T-helper 1 cell treated with Interleukin-12 subunit alpha and Interleukin-12 subunit beta and Interleukin-4 antibody, amounts not matched to agents 30 μg/mL and 1 μg/mL, for 36 hours (primary cell): ENCODE measurements at regions not wholly inside any gene's neighbourhood (a gene's known extent, or its start where the extent isn't known, plus 50 kb on each side); places are given as distances from the start of the nearest gene placed in this dataset.

ENCODE experiments used
- H3K27ac Mint-ChIP-seq: one replicate; pipeline ENCODE4 v1.8.0; 2021; ENCODE audit warnings: mild to moderate bottlenecking, mixed read lengths
- H3K27me3 Mint-ChIP-seq: one replicate; pipeline ENCODE4 v1.8.0; 2021; ENCODE audit warnings: low read depth, mixed read lengths
- H3K36me3 Mint-ChIP-seq: one replicate; pipeline ENCODE4 v1.8.0; 2021; ENCODE audit warnings: low read depth, mixed read lengths
- H3K4me1 Mint-ChIP-seq: one replicate; pipeline ENCODE4 v1.8.0; 2021; ENCODE audit warnings: low read depth, mixed read lengths
- H3K4me3 Mint-ChIP-seq: one replicate; pipeline ENCODE4 v1.8.0; 2021; ENCODE audit warnings: mild to moderate bottlenecking, moderate library complexity, mixed read lengths
- H3K9me3 Mint-ChIP-seq: one replicate; pipeline ENCODE4 v1.8.0; 2021; ENCODE audit warnings: mixed read lengths

DNA sequence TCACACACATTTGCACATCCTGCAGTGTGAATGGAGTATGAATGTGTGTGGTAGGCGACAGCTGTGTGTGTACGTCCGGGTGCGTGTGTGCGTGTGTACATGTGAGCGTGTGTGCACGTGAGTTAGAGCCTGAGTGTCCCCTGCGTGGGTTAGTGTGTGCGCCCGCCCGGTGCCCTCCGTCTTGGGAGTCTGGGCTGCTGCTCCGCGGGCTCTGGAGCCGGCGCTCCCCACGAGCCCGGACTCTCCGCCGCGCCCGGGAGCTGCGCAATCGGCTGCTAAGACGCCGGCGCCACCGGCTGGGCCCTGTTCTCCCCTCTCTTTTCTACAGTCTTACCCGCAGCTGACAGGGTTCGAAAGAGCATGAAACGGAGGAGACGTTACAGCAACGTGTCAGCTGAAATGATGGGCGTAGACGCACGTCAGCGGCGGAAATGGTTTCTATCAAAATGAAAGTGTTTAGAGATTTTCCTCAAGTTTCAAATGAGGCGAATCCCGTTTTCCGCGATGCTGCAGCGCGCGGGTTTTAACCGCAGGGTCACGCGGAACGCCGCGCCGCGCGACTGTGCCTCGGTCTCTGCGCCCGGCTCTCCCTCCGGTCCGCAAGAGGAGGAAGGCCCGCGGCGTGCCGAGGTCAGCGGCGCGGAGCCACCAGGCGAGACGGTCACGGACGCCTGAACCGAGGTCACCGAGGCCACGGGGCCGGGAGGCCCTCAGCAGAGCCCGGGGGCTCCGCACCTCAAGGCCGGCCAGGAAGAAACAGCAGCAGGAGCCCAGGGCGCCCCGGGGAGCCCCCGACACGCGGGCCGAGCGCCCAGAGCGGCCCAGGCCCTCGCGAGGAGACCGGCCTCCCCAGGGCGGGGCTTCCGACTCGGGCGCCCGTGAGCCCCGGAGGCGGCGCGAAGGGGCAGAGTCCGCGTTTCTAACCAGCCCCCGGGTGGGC, 95.3 kb upstream of the BHLHE23 start:
- H3K27ac Mint-ChIP-seq, result peak overlapping the region; percentile 58

DNA sequence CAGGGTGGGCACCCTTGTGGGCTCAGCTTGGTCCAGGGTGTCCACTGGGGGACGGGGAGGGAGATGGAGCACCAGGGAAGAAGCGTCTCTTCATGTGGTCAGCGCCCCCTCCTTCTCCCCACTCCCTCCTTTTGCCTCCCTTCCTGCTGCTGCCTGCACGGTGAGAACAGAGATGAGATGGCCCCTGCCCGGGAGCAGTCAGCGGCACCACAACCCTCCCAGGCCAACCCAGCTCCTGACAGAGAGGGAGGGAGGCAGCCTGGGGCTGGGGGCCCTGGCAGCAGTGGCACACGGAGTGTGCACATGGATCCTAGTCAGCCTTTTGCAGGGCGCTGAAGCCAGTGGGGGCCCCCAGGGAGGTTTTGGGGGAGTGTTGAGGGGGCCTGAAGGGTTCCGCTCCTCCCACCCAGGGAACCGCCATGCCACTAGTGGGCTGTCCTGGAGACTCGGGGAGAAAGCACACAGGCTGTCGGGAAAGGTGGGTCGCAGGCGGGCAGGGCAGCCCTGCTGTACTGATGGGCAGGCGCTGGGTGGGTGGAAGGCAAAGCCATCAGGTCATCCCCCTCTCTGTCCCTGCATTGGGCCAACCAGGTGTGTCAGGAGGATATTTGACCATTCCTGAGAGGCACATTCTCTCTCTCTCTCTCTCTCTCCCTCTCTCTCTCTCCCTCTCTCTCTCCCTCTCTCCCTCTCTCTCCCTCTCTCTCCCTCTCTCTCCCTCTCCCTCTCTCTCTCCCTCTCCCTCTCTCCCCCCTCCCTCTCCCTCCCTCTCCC, 94.3 kb upstream of the BHLHE23 start:
- Mint-ChIP-seq H3K27me3 (no peaks in the 10 kb centered on the region), H3K4me3 (no peak overlapping the region), H3K9me3 (no peaks in the 10 kb centered on the region), H3K4me1 (no peaks in the 10 kb centered on the region), H3K27ac (no peak overlapping the region), H3K36me3 (no peaks in the 10 kb centered on the region)

More for the DNA sequence above, 95.3 kb upstream of the BHLHE23 start:
- peak overlapping the region; percentile 74 for H3K4me3 Mint-ChIP-seq
- H3K9me3 Mint-ChIP-seq, result no peaks in the 10 kb centered on the region
- no peaks in the 10 kb centered on the region for H3K36me3 Mint-ChIP-seq
- no peaks in the 10 kb centered on the region for H3K4me1 Mint-ChIP-seq
- H3K27me3 Mint-ChIP-seq, result no peaks in the 10 kb centered on the region

DNA sequence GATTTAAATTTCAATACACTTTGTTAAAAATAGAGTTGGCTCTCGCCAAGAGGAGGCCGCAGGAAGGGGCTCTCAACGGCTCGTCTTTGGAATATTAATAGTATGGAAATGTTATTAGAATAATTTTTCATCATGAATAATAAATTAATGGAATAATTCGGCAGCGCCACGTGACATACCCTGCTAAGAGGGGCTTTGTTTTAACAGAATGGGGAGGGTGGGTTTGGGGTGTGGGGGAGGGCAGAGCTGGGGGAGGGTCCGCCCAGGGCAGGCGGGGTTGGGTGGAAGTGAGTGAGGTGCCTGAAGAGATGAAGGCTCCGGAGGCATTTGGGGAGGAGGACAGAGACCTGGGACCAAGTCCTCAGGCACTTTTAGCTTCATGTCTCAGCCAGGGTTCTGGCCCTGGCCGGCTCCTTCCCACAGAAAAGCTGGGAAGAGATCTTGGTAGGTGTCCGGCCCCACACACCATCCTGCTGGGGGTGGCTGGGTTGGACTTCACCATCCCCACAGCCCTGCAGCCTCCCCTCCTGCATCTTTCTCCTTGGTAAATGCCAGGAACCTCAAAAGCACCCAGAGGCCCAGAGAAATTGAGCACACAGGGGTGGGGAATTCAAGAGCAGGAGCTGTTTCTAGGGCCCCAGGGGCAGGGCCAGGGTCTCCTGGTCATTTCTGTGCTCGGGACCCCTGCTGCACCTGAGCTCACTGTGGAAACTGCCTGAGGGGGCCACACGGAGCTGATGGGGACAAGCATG, 93.6 kb upstream of the BHLHE23 start:
- no peak overlapping the region for H3K27ac Mint-ChIP-seq
- H3K9me3 Mint-ChIP-seq, result no peaks in the 10 kb centered on the region
- H3K27me3 Mint-ChIP-seq, result no peaks in the 10 kb centered on the region
- no peaks in the 10 kb centered on the region for H3K4me1 Mint-ChIP-seq
- no peak overlapping the region for H3K4me3 Mint-ChIP-seq
- H3K36me3 Mint-ChIP-seq, result no peaks in the 10 kb centered on the region

DNA sequence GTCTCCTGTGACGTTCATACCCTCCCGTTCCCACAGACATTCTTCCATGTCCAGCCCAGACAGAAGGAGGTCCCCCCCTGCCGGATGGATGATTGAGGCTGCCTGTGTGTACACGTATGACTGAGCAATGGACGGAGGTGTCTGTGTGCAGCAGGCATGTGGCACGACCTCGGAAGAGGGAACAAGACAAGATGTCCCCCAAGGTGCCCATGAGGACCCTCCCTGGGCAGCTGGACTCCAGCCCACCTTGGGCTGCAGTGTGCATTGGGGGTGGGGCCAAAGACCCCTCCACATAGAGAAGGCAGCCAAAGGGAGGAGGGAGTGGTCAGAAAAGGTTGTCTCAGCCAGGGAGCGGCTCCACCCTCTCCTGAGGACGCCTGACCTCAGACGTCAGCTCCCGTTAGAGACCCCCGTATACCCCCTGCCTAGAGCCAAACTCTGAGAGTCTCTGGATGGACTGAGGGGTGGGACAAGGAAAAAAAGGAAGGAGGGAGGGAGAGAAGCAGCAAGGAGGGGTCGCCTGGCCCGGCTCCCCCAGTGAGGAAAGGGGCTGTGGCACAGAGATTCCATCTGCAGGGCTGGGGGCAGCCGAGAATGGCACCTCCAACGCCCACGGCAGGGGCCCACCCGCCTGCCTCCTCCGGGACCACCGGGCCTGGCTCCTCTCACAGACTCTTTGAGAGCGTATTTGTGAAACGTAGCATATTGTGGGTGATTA, 92.9 kb upstream of the BHLHE23 start:
- H3K27ac Mint-ChIP-seq, result no peak overlapping the region
- no peaks in the 10 kb centered on the region for H3K4me1 Mint-ChIP-seq

DNA sequence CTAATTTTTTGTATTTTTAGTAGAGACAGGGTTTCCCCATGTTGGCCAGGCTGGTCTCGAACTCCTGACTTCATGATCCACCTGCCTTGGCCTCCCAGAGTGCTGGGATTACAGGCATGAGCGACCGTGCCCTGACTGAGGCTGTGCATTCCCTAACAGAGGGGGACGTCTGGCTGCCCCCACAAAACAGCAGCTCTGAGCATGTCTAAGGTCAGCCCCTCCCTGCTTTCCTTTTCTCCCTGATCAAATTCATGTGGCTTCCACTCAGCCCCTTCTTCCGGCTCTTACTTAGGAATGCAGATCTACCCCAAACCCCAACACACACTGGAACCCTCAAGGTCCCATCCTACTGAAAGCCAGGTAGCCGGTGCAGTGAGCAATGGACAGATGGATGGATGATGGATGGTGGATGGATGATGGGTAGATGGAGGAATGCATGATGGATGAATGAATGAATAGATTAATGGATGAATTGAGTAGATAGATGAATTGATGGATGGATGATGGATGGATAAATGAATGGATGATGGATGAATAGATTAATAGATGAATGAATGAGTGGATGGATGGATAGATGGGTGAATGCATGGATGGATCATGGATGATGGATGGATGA, 91.5 kb upstream of the BHLHE23 start:
- Mint-ChIP-seq H3K4me3 (no peak overlapping the region), H3K27me3 (no peaks in the 10 kb centered on the region), H3K9me3 (no peaks in the 10 kb centered on the region), H3K27ac (no peak overlapping the region), H3K36me3 (no peaks in the 10 kb centered on the region), H3K4me1 (no peaks in the 10 kb centered on the region)

More for the DNA sequence above, 92.9 kb upstream of the BHLHE23 start:
- no peaks in the 10 kb centered on the region for H3K36me3 Mint-ChIP-seq
- no peaks in the 10 kb centered on the region for H3K27me3 Mint-ChIP-seq
- no peak overlapping the region for H3K4me3 Mint-ChIP-seq
- H3K9me3 Mint-ChIP-seq, result no peaks in the 10 kb centered on the region

DNA sequence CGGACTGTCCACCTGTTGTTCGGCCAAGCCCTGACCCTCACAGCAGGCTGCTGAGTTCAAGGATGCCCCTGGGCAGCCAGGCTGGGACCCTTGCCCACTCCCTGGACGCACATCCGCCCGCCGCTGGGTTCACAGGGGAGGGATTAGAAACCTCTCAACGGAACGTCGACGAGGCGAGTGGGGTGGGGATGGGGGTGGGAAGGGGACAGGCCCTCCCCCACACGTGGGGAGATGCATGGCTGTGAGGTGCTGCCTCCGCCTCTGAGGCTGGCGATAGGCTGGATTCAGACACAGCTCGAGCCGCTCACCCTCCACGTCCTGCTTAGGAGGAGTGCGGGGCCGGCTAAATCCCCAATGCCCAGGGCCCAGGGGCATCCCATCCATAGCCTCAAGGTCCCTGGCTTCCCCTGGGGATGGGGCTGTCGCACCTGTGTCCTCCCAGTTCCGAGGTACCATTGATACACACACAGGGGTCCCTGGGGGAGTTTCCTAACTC, 90.6 kb upstream of the BHLHE23 start:
- no peaks in the 10 kb centered on the region for H3K4me1 Mint-ChIP-seq
- H3K36me3 Mint-ChIP-seq, result no peaks in the 10 kb centered on the region
- no peak overlapping the region for H3K27ac Mint-ChIP-seq
- no peaks in the 10 kb centered on the region for H3K9me3 Mint-ChIP-seq
- H3K4me3 Mint-ChIP-seq, result no peak overlapping the region
- H3K27me3 Mint-ChIP-seq, result no peaks in the 10 kb centered on the region

DNA sequence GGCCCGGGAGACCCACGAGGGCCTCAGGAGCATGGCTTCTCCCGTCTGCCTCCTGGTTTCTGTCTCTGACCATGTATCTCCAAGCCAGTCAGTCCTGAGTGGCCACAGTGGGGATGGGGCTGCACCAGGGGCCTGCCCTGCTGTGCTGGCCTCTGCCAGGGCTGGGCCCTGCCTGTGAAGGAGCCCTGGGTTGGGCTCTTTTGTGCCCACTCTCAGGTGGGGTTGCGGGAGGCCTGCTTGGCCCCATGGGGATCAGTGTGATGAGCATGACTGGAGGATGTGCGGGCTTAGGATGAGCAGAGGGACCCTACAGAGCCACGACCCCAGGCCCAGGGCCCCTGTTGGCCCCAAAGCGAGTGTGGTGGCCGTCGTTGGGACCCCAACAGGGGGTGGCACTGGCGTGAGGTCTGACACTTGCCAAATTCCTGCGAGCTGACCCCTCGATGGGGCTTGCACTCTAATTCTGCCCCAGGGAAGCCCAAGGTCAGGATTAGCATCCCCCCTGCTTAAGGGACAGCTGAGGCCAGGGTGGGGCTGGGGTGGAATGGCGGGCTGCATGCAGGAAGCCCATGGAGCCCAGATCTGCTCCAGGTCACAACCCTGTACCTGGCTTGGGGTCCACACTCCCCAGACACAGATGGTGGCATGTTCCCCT, 90.0 kb upstream of the BHLHE23 start:
- H3K4me3 Mint-ChIP-seq, result no peak overlapping the region
- H3K27me3 Mint-ChIP-seq, result no peaks in the 10 kb centered on the region

DNA sequence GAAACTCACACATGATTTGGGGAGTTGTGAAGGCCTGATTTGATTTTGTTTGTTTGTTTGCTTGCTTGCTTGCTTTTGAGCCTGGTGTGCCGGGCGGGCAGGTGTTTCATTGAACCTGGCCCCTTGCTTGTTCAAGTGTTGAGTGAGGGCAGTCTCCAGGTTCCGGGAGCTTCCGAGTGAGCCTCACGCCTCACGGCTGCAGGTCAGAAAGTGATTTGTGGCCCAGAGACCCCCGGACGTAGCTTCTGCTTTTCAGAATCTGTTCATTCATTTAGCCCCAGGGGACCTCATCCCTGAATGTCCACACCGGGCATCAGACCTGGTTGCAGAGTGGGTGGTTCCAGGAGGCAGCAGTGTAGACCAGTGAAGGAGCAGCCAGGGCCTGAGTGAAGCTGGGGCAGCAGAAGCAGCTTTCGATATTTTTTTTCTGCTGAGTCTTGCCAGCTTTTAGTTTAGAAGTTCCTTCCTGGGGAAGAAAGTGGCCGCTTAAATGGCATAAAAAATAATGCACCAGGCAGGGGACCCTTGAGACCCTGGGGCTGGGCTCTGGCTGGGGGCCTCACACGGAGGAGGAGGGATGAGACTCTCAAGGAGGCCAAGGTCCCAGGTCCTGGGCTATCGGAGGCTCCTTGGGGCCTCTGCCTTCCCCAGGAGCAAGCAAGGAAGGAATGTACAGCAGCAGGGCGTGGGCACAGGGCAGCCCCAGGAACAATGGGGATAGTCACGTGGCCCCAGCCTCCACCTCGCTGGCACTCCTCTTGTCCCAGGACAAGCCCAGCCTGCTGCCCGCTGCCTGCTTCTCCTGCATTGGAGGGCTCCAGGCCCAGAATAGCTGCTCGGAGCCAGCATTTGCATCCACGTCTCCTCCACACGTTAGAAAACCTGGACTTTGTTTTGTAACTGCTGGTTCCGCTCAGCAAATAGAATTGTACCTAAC, 89.2 kb upstream of the BHLHE23 start:
- Mint-ChIP-seq H3K36me3 (no peaks in the 10 kb centered on the region), H3K4me1 (no peaks in the 10 kb centered on the region), H3K27ac (no peak overlapping the region), H3K4me3 (no peak overlapping the region), H3K27me3 (no peaks in the 10 kb centered on the region), H3K9me3 (no peaks in the 10 kb centered on the region)

More for the DNA sequence above, 90.0 kb upstream of the BHLHE23 start:
- Mint-ChIP-seq H3K27ac (no peak overlapping the region), H3K36me3 (no peaks in the 10 kb centered on the region), H3K9me3 (no peaks in the 10 kb centered on the region), H3K4me1 (no peaks in the 10 kb centered on the region)

DNA sequence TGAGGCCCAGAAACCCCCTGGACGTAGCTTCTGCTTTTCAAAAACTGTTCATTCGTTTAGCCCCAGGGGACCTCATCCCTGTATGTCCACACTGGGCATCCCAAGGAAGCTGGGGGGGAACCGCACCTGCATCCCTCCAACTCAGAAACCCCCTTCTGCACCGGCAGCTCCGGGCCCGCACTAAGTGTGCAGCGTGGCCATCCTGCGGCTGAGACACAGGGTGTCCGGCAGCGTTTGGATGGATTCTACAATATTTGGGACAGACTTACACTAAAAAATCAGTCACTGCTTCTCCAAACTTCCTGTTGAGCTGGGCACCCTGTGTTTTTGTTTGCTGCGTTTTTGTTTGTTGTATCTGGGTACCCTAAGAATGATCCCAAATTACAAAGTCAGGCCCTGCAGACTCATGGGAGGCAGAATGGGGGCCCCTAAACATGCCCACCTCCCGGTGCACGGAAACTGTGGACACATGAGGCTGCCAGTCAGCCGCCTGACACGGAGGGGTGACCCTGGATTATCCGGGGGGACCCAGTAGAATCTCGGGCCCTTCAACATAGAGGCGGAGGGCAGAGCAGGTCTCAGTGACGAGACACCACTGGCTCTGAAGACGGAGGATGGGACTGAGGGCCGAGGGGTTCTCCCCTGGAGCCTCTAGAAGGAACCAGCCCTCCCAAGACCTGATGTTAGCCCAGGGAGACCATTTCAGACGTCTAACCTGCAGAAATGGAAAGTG, 88.2 kb upstream of the BHLHE23 start:
- no peak overlapping the region for H3K27ac Mint-ChIP-seq
- no peaks in the 10 kb centered on the region for H3K9me3 Mint-ChIP-seq
- no peaks in the 10 kb centered on the region for H3K4me1 Mint-ChIP-seq
- no peaks in the 10 kb centered on the region for H3K27me3 Mint-ChIP-seq
- H3K4me3 Mint-ChIP-seq, result no peak overlapping the region
- H3K36me3 Mint-ChIP-seq, result no peaks in the 10 kb centered on the region

DNA sequence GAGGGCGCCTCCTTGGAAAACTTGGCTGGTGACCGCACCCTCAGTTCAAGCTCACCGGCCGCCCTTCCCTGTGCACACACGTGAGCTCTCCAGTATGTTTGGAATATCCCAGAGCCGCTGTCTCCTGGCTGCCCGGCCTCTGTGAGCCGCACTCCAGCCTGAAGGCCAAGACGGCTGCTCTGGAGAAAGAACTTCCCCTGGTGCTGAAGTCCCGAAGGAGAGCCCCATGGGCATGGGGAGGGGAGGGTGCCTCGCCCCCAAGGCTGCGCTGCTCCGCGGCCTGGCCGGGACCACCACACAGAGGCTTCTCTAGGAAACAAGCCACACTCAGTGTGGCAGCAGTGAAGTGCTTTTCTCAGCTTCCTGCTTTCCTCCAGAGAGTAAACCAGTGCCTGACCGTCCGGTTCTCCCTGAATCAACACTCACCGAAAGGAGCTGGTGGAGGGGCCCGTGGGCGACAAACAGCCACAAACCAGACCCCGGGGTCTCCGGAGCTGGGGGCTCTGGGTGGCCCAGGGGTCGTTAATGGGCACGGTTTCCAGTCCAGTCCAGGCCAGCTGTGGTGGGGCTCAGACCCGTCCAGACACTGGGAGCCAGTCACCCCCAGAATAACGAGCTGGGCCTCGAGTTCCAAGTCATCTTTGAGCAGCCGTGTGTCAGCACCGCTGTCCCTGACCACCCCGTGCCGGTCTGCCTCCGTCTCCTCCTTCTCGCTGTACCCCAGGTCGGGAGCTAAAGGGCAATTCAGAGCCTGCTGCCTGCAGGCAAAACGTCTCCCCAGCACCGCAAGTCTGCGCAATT, 87.4 kb upstream of the BHLHE23 start:
- Mint-ChIP-seq H3K36me3 (no peaks in the 10 kb centered on the region), H3K4me1 (no peaks in the 10 kb centered on the region), H3K4me3 (no peak overlapping the region), H3K9me3 (no peaks in the 10 kb centered on the region), H3K27me3 (no peaks in the 10 kb centered on the region), H3K27ac (no peak overlapping the region)

DNA sequence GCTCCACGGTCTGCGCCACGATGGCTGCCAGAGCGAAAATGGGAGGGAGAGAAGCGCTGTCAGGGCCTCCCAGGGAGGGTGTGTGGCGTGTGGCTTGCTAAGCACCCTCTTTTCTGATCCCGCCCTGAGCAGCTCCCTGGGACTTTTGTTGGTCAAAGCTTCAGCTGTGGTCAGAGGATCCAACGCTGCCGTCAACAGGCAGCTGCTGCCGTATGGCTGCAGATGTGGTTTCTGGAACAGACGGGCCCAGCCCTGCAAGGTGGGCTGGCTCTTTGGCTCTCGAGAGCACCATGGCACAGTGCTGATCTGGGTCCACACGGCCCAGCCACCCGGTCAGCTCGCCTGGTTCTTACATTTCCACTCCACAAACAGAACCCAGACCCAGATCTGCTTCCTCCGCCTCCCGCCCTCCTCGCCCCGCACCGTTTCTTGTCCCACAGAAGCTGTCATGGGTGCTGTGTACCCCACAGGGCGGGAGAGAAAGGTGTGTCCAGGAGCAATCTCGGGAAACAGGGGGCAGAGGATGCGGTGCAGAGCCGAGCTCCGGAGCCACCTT, 86.0 kb upstream of the BHLHE23 start:
- no peak overlapping the region for H3K4me3 Mint-ChIP-seq
- H3K36me3 Mint-ChIP-seq, result no peaks in the 10 kb centered on the region
- no peaks in the 10 kb centered on the region for H3K4me1 Mint-ChIP-seq
- H3K9me3 Mint-ChIP-seq, result no peaks in the 10 kb centered on the region
- no peak overlapping the region for H3K27ac Mint-ChIP-seq
- no peaks in the 10 kb centered on the region for H3K27me3 Mint-ChIP-seq
